DND-41 (cell line): ENCODE measurements at regions not wholly inside any gene's neighbourhood (a gene's known extent, or its start where the extent isn't known, plus 50 kb on each side); places are given as distances from the start of the nearest gene placed in this dataset.

Source experiments
- ATAC-seq: fragments of 200-7000 bp; cut with Tn5 transposase; 3 replicates; pipeline ENCODE4 v1.9.1; 2021; ENCODE audit warnings: low read depth; ENCODE audit not compliant: insufficient read depth
- DNase-seq: peaks from one replicate; pipeline ENCODE4 v3.0.0-alpha.2; 2020
- H2AFZ ChIP-seq: 2 replicates; pipeline ENCODE4 v1.6.0; 2012; ENCODE audit warnings: low read depth, low read length
- H3K27ac ChIP-seq: 2 replicates; pipeline ENCODE4 v1.5.1; 2012; ENCODE audit warnings: low read length, inconsistent platforms
- H3K27me3 ChIP-seq: fragments of 200-600 bp; sonication (generic); 2 replicates; pipeline ENCODE4 v1.6.0; 2012; ENCODE audit warnings: low read length, mild to moderate bottlenecking, inconsistent platforms; ENCODE audit not compliant: insufficient read depth, poor library complexity
- H3K36me3 ChIP-seq: 2 replicates; pipeline ENCODE4 v1.5.1; 2012; ENCODE audit warnings: low read length, inconsistent platforms; ENCODE audit not compliant: insufficient read depth
- H3K4me1 ChIP-seq: 2 replicates; pipeline ENCODE4 v1.5.1; 2012; ENCODE audit warnings: mild to moderate bottlenecking, low read length; ENCODE audit not compliant: insufficient read depth
- H3K4me2 ChIP-seq: 2 replicates; pipeline ENCODE4 v1.6.0; 2012; ENCODE audit warnings: mild to moderate bottlenecking, moderate library complexity, low read length, inconsistent platforms; ENCODE audit not compliant: insufficient read depth
- H3K4me3 ChIP-seq, 2 experiments: fragments of 200-600 bp in 1 of 2; shearing (Covaris generic) in 1 of 2; 2 replicates each; pipeline ENCODE4 v1.5.1; 2012 to 2016; ENCODE audit warnings: inconsistent platforms in 2 of 2, low read length in 2 of 2, mild to moderate bottlenecking in 2 of 2, low read depth in 1 of 2, moderate library complexity in 1 of 2
- H3K79me2 ChIP-seq: 2 replicates; pipeline ENCODE4 v1.6.0; 2012; ENCODE audit warnings: low read length, inconsistent platforms; ENCODE audit not compliant: insufficient read depth
- H3K9ac ChIP-seq: 2 replicates; pipeline ENCODE4 v1.6.0; 2012; ENCODE audit warnings: low read depth, mild to moderate bottlenecking, inconsistent platforms, low read length, moderate library complexity
- H3K9me3 ChIP-seq: 2 replicates; pipeline ENCODE4 v1.5.1; 2012; ENCODE audit warnings: low read length, moderate library complexity, mild to moderate bottlenecking, inconsistent platforms; ENCODE audit not compliant: insufficient read depth, severe bottlenecking
- H4K20me1 ChIP-seq: 2 replicates; pipeline ENCODE4 v1.6.0; 2012; ENCODE audit warnings: low read length; ENCODE audit not compliant: insufficient read depth
- EZH2 ChIP-seq: IDR thresholded peaks from 3 replicates; pipeline ENCODE4 v1.6.1; 2012; ENCODE audit warnings: borderline replicate concordance, low read depth, mild to moderate bottlenecking, moderate library complexity, low read length, inconsistent platforms; ENCODE audit not compliant: severe bottlenecking
- TF ChIP-seq, protein P1 (sequence below): IDR thresholded peaks from 2 replicates; pipeline ENCODE4 v1.5.1; 2012; ENCODE audit warnings: borderline replicate concordance, low read length, moderate library complexity, mild to moderate bottlenecking; ENCODE audit not compliant: poor library complexity, severe bottlenecking; ENCODE audit errors: extremely low read depth

DNA sequence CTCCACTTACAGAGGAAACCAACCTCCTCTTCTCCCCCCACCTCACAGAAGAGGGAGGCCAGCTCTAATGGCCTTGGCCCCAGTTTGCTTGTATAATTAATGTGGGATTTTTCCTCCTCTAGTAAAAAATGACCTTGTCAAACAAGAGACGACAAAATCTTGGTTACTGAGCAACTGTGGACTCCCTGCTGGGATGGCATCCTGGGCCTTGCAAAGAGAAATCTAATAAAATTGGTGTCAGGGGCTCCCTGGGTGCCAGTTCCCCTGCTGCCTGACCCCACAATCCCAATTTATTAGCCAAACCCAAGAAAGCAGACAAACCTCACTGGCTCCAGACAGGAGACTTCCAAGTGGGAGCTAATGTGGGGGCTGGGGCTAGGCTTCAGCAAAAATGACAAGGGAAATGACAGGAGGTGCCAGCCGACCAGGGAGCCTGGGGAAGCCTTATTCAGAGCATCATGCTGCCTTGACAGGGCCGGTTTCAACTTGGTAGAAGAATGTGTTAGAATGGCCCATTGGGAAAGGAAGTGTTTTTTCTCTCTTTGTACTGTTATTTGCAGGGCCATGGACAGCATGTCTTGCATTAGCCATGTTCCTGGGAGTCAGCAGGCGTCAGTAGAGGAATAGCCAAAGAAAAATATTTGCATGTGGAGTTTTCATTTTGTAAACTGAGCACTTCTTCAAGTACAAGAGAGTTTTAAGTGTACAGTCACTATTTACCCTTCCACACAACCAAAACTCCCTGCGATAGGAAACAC lies 816.9 kb downstream of the DHX35 start:
- H3K27me3 ChIP-seq: no peaks in the 10 kb centered on the region
- no peaks in the 10 kb centered on the region for H3K36me3 ChIP-seq
- H4K20me1 ChIP-seq: no peaks in the 10 kb centered on the region
- H3K79me2 ChIP-seq: no peaks in the 10 kb centered on the region
- no peak overlapping the region for H3K9ac ChIP-seq
- no peak overlapping the region for H2AFZ ChIP-seq
- DNase-seq: no peak
- no peak for ATAC-seq
- H3K9me3 ChIP-seq: no peaks in the 10 kb centered on the region
- H3K4me3 ChIP-seq: no peak overlapping the region
- H3K4me2 ChIP-seq: no peak overlapping the region
- no peak for TF ChIP-seq EZH2
- TF ChIP-seq, protein P1, sequence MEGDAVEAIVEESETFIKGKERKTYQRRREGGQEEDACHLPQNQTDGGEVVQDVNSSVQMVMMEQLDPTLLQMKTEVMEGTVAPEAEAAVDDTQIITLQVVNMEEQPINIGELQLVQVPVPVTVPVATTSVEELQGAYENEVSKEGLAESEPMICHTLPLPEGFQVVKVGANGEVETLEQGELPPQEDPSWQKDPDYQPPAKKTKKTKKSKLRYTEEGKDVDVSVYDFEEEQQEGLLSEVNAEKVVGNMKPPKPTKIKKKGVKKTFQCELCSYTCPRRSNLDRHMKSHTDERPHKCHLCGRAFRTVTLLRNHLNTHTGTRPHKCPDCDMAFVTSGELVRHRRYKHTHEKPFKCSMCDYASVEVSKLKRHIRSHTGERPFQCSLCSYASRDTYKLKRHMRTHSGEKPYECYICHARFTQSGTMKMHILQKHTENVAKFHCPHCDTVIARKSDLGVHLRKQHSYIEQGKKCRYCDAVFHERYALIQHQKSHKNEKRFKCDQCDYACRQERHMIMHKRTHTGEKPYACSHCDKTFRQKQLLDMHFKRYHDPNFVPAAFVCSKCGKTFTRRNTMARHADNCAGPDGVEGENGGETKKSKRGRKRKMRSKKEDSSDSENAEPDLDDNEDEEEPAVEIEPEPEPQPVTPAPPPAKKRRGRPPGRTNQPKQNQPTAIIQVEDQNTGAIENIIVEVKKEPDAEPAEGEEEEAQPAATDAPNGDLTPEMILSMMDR: no peak
- H3K27ac ChIP-seq: no peak overlapping the region
- no peaks in the 10 kb centered on the region for H3K4me1 ChIP-seq

DNA sequence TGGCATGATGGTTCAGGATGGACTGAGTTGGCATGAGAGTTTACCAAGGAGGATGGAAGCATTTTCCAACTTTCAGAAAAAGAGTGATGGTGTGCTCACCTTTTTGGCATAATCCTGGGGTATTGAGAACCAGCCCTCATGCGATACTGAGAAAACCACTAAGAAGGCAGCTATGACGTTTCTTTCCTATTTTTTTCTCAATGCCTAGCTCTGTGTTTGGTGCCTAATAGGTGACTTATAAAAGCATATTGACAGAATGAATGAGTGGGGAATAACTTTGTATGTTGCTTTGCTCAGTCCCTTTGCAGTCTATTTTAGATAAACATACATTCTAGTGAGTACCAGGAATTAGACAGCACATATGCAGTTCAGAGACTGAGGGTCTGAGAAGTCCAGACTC lies 816.3 kb downstream of the DHX35 start:
- no peak overlapping the region for H2AFZ ChIP-seq
- DNase-seq: no peak
- no peak overlapping the region for H3K27ac ChIP-seq
- no peaks in the 10 kb centered on the region for H3K36me3 ChIP-seq
- H4K20me1 ChIP-seq: no peaks in the 10 kb centered on the region
- H3K9ac ChIP-seq: no peak overlapping the region
- no peaks in the 10 kb centered on the region for H3K4me1 ChIP-seq
- H3K27me3 ChIP-seq: no peaks in the 10 kb centered on the region
- H3K9me3 ChIP-seq: no peaks in the 10 kb centered on the region
- H3K4me3 ChIP-seq: no peak overlapping the region
- no peak for ATAC-seq
- no peak overlapping the region for H3K4me2 ChIP-seq
- TF ChIP-seq, protein P1: no peak
- no peak for TF ChIP-seq EZH2
- no peaks in the 10 kb centered on the region for H3K79me2 ChIP-seq

DNA sequence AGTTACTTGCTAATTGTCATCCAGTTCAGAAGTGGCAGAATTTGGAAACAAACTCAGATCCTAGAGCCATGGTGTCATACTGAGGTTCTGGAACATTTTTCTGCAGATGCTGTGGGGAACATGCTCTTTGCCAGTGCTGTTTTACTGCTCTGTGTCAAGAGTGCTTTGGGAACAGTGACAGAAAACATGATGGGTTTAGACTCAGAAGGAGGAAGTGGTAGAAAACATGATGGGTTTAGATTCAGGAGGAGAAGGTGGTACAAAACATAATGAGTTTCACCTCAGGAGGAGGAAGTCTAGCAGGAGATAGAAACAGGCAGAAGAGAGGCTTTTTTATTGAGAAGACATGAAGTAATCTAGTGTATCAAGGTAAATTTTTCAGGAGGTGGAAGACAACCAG lies 815.5 kb downstream of the DHX35 start:
- Histone ChIP-seq H3K36me3 (no peaks in the 10 kb centered on the region), H3K9me3 (no peaks in the 10 kb centered on the region), H4K20me1 (no peaks in the 10 kb centered on the region), H3K4me2 (no peak overlapping the region), H3K4me3 (no peak overlapping the region), H3K9ac (no peak overlapping the region), H3K79me2 (no peaks in the 10 kb centered on the region), H3K27ac (no peak overlapping the region), H2AFZ (no peak overlapping the region), H3K4me1 (no peaks in the 10 kb centered on the region), H3K27me3 (no peaks in the 10 kb centered on the region)
- ATAC-seq (no peak), DNase-seq (no peak)
- TF ChIP-seq EZH2: no peak
- TF ChIP-seq, protein P1: no peak

DNA sequence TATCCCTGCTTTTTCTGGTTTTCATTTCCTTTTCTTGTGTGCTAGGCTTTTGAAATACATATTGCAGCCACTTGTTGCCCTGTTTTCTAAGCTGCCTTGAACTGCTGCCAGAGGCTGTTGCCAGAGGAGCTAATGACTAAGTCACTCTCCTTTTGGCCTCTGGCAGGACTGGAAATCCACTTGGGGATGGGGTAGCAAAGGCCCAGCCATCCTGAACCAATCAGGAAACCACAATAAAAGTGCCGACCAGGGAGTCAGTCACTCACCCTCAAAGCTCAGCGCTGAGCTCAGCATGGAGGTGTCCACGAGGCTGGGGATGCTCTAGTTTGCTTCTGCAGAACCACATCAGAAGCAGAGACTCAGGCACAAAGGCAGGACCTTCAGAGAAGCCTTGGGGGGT lies 813.0 kb downstream of the DHX35 start:
- no peaks in the 10 kb centered on the region for H3K4me1 ChIP-seq
- H2AFZ ChIP-seq: no peak overlapping the region
- H3K9me3 ChIP-seq: peaks cover 3% of the 10 kb centered on the region
- no peaks in the 10 kb centered on the region for H4K20me1 ChIP-seq
- no peak for ATAC-seq
- DNase-seq: no peak
- no peaks in the 10 kb centered on the region for H3K27me3 ChIP-seq
- no peak overlapping the region for H3K27ac ChIP-seq
- no peak overlapping the region for H3K4me3 ChIP-seq
- no peaks in the 10 kb centered on the region for H3K36me3 ChIP-seq
- no peak overlapping the region for H3K9ac ChIP-seq
- no peaks in the 10 kb centered on the region for H3K79me2 ChIP-seq
- TF ChIP-seq EZH2: no peak
- TF ChIP-seq, protein P1: no peak
- no peak overlapping the region for H3K4me2 ChIP-seq
